Esophagus squamous epithelium (tissue), 5 donors: ENCODE measurements at regions not wholly inside any gene's neighbourhood (a gene's known extent, or its start where the extent isn't known, plus 50 kb on each side); places are given as distances from the start of the nearest gene placed in this dataset.

Experiments used
- DNase-seq: peaks from one replicate; lab custom pipeline; 2025; lab: John Stamatoyannopoulos, UW
- H3K27ac ChIP-seq, 4 donors: fragments of 200-600 bp; sonication (generic); one replicate each; pipeline ENCODE4 v1.5.1; 2016 to 2019; ENCODE audit warnings: mild to moderate bottlenecking in 1 of 4
- H3K27me3 ChIP-seq, 4 donors: fragments of 200-600 bp; sonication (generic); 1 replicate in 3 of 4; 2 replicates in 1 of 4; pipeline versions ENCODE4 v1.5.1 to v1.6.0; 2017 to 2021; ENCODE audit warnings: antibody characterized with exemption in 1 of 4
- H3K36me3 ChIP-seq, 3 donors: fragments of 200-600 bp; sonication (generic); one replicate each; pipeline ENCODE4 v1.5.1; 2016 to 2019
- H3K4me1 ChIP-seq, 3 donors: fragments of 200-600 bp; sonication (generic); one replicate each; pipeline ENCODE4 v1.5.1; 2017 to 2019
- H3K4me3 ChIP-seq, 4 donors: fragments of 200-600 bp; sonication (generic); 1 replicate in 3 of 4; 2 replicates in 1 of 4; pipeline ENCODE4 v1.5.1; 2016 to 2019; ENCODE audit warnings: mild to moderate bottlenecking in 2 of 4, moderate library complexity in 1 of 4
- H3K9me3 ChIP-seq, 3 donors: fragments of 200-600 bp; sonication (generic); one replicate each; pipeline ENCODE4 v1.5.1; 2016 to 2019
- CTCF ChIP-seq, 6 experiments: fragments of 450-650 bp in 4 of 6; fragments of 200-600 bp in 2 of 6; sonication (generic) in 2 of 6; IDR thresholded peaks; one replicate each; pipeline ENCODE4 v1.5.1; 2016 to 2019; ENCODE audit warnings: antibody characterized with exemption in 6 of 6, mild to moderate bottlenecking in 4 of 6, moderate library complexity in 4 of 6
- POLR2A ChIP-seq, 4 donors: fragments of 450-650 bp; IDR thresholded peaks; one replicate each; pipeline ENCODE4 v1.6.1; 2017; ENCODE audit warnings: antibody characterized with exemption in 4 of 4, mild to moderate bottlenecking in 4 of 4, moderate library complexity in 3 of 4
- WGBS, 2 donors: methylation state at CpG; one replicate each; pipeline ENCODE4 v1.1.5; 2018; 5-methylcytosine and 5-hydroxymethylcytosine counted together
- intact Hi-C: fragments of 100-400 bp; cut with DNase I; formaldehyde crosslinking; loops from one replicate; pipeline ENCODE4 v1.15.0; 2022
- donor health status: DM: yes; HTN: yes; CAD: no.

- Histone ChIP-seq H3K36me3 (no peaks in the 10 kb centered on the region), H3K27me3 (no peaks in the 10 kb centered on the region), H3K27ac (no peak overlapping the region), H3K4me3 (no peak overlapping the region), H3K9me3 (no peaks in the 10 kb centered on the region), H3K4me1 (no peaks in the 10 kb centered on the region)
- TF ChIP-seq CTCF (IDR thresholded peaks at IDR 0.05) (no peak), POLR2A (IDR thresholded peaks at IDR 0.05) (no peak)
- DNase-seq, result no peak
- intact Hi-C loops, result no loop called here
- 87 to 98% methylated on average over 2 of the region's 2 CpGs for WGBS, 2 donors
Measured at GRCh38 chr2:83003555-83003954, 1455.5 kb downstream of the SUCLG1 start.

GRCh38 chr2:83002706-83003105 lies 1456.4 kb downstream of the SUCLG1 start:
- no peak for DNase-seq
- 60 to 61% methylated on average over 2 of the region's 2 CpGs for WGBS, 2 donors
- TF ChIP-seq CTCF (IDR thresholded peaks at IDR 0.05), result no peak
- H3K9me3 ChIP-seq, result no peaks in the 10 kb centered on the region
- intact Hi-C loops, result no loop called here
- H3K27ac ChIP-seq, result no peak overlapping the region
- no peak overlapping the region for H3K4me3 ChIP-seq
- H3K4me1 ChIP-seq, result no peaks in the 10 kb centered on the region
- H3K27me3 ChIP-seq, result no peaks in the 10 kb centered on the region
- no peaks in the 10 kb centered on the region for H3K36me3 ChIP-seq

- H3K36me3 ChIP-seq, result no peaks in the 10 kb centered on the region
- intact Hi-C loops, result no loop called here
Measured at GRCh38 chr2:82998781-82999180, 1460.3 kb downstream of the SUCLG1 start.

GRCh38 chr2:82996217-82996616 lies 1462.9 kb downstream of the SUCLG1 start:
- Histone ChIP-seq H3K9me3 (no peaks in the 10 kb centered on the region), H3K27ac (no peak overlapping the region), H3K4me1 (no peaks in the 10 kb centered on the region), H3K36me3 (no peaks in the 10 kb centered on the region), H3K4me3 (no peak overlapping the region), H3K27me3 (no peaks in the 10 kb centered on the region)
- TF ChIP-seq POLR2A (IDR thresholded peaks at IDR 0.05), result no peak
- TF ChIP-seq CTCF (IDR thresholded peaks at IDR 0.05), result no peak
- intact Hi-C loops, result no loop called here
- DNase-seq, result no peak
- WGBS, 2 donors, result 50 to 53% methylated on average over 3 of the region's 3 CpGs

More at GRCh38 chr2:82998781-82999180, 1460.3 kb downstream of the SUCLG1 start:
- no peak for TF ChIP-seq POLR2A (IDR thresholded peaks at IDR 0.05)
- TF ChIP-seq CTCF (IDR thresholded peaks at IDR 0.05), result no peak
- no peak overlapping the region for H3K4me3 ChIP-seq
- H3K9me3 ChIP-seq, result no peaks in the 10 kb centered on the region
- no peak for DNase-seq
- 41 to 50% methylated on average over 2 of the region's 2 CpGs for WGBS, 2 donors
- H3K27me3 ChIP-seq, result no peaks in the 10 kb centered on the region
- H3K27ac ChIP-seq, result no peak overlapping the region
- H3K4me1 ChIP-seq, result no peaks in the 10 kb centered on the region

- no peaks in the 10 kb centered on the region for H3K36me3 ChIP-seq
- TF ChIP-seq POLR2A (IDR thresholded peaks at IDR 0.05) (no peak), CTCF (IDR thresholded peaks at IDR 0.05) (no peak)
- no peaks in the 10 kb centered on the region for H3K4me1 ChIP-seq
- H3K27ac ChIP-seq, result no peak overlapping the region
- no peaks in the 10 kb centered on the region for H3K27me3 ChIP-seq
- H3K9me3 ChIP-seq, result no peaks in the 10 kb centered on the region
- intact Hi-C loops, result no loop called here
- no peak for DNase-seq
- 40 to 67% methylated on average over 2 of the region's 2 CpGs for WGBS, 2 donors
- H3K4me3 ChIP-seq, result no peak overlapping the region
Measured at GRCh38 chr2:82994151-82994550, 1464.9 kb downstream of the SUCLG1 start.
